Limb (tissue), 2 donors: ENCODE measurements at regions not wholly inside any gene's neighbourhood (a gene's known extent, or its start where the extent isn't known, plus 50 kb on each side); places are given as distances from the start of the nearest gene placed in this dataset.
"Not testable (repeated sequence)": the region's sequence is repeated elsewhere in the genome, so short reads cannot be mapped to it uniquely, and the experiment has no call there.

Experiments used
- DNase-seq, 2 donors: peaks; one replicate each; pipeline ENCODE4 v3.0.0-alpha.2; 2016; ENCODE audit errors: extremely low spot score in 2 of 2

- no peak for DNase-seq
These were observed 404.5 kb upstream of the TPM1 start for GRCh38 chr15:62637950-62638619.

GRCh38 chr15:62639432-62639831 lies 403.1 kb upstream of the TPM1 start:
- DNase-seq: no peak

DNA sequence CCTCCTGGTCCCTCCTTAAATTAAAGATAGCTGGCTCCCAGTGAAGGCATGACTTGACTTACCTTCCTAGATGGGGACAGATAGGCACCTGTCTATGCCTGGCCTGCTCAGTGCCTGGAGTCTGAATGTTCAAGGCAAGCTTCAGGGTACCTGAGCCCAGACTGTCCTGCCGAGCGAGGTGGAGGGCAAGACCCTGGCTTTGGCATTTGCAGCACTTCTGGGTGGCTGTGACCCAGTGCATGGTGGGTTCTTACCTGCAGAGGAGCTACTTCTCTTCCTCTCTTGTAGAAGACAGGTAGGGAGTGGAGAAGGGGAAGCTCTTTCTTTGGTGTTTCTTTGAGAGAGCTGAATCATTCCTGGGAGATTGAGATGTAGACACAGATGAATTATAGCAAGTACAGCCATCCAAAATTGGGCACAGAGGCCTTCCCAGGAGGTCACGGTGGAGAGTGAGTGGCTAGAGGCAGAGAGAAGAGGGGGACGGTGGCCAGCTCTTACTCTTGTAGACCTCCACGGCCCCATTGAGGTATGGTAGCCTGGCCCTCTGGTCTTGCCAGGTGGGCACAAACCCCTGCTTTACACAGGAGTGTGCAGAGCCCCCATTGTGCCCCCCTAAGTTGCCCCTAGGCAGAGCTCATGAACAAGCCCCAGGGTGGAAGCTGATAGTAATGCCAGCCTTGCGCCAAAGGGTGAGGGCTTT lies 402.5 kb upstream of the TPM1 start:
- DNase-seq: no peak

GRCh38 chr15:62641825-62642224 lies 400.7 kb upstream of the TPM1 start:
- DNase-seq: no peak

GRCh38 chr15:62643572-62643971 lies 399.0 kb upstream of the TPM1 start:
- no peak for DNase-seq

DNA sequence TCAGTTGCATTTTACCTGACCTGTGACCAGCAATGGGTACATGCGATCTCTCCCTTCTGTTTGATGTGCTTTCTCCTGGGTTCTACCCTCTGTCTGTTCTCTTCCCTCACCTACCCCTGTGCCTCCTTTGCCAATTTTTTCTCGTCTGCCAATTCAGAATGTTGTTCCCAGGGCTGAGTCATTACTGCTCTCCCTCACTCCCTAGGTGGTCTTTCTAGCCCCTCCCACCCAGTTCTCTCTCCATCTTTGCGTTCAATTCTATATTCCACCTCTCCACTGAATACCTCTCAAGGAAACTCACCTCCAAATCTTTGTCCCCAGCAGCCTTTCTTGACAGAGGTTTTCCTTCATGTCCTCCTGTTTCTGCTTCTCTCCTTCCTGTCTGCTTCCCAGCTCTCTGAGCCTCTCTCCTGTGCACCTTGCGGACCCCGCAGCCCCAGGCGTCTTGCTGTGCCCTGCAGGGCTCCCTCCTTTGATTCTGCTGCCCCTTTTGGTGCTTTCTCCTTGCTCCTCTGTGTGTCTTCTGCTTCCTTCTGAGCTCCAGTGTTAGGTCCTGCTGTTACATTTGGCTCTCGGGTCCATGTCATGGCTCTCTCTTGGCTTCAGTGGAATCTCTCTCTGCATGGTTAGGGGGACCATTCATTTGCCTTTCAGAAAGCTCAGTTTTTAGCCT lies 398.2 kb upstream of the TPM1 start:
- no peak for DNase-seq

DNA sequence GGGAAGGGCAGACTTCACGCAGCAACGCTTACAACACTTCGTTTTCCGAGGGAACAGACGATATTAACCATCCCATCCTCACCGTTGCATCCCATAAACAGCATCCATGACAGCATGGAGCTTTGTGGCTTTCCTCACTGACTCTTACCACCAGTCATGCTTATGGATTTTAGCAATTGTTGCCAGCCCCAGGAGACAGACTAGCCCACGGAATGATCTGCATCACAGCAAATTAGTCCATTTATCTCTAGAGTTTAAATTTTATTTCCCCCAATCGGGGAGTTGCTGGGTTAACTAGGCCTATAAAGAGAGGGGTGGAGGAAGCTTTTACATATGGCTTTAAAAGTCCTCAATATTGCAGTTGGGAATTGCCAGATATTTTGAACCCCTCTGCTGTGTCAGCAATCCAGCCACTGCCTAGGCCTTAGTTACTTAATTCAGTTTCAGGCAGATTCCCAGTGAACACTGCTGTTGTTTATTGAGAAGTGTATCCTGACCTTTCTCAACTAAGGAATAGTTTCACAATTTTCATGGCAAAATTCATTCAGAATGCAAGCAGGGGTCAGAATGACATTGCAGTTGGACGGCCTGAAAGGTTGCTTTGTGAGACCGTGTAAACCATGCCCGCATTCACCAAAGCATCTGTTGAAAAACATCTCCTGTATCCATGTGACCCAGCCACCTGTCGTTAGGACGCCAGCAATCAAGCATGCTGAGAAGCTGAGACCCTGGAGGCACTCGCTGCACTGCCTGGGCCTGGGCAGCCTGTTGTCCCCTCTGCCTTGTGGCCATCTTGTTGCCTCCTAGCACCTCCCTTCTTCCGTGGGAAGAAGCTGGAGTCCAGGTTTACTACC lies 397.4 kb upstream of the TPM1 start:
- peak; percentile 51 to 59 for DNase-seq

DNA sequence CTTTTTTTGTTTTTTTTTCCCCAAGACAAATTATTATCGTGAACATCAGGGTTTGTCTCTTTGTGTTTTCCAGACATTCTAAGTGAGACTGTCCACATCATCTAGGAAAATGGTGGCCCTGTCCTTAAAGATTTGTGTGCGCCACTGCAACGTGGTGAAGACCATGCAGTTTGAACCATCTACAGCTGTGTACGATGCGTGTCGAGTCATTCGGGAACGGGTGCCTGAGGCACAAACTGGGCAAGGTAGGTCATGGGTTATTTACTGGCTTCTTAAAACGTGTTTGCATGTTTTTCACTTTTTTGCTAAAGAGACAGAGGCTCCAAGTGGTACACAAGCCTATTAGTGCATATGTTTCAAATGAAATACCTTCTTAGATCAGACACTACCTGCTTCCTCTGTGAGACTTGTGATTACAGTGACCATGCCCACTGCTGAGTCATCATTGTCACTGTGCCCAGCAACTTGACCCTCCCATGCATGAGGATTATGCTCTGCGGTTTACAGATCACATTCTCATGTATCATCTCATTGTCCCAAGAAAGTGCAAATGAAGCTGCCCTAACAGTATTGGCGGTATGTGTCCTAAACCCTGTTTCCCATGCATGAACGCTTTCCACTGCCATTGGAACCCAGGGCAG lies 395.2 kb upstream of the TPM1 start:
- DNase-seq: no peak

GRCh38 chr15:62647843-62648505 lies 394.6 kb upstream of the TPM1 start:
- DNase-seq: no peak

DNA sequence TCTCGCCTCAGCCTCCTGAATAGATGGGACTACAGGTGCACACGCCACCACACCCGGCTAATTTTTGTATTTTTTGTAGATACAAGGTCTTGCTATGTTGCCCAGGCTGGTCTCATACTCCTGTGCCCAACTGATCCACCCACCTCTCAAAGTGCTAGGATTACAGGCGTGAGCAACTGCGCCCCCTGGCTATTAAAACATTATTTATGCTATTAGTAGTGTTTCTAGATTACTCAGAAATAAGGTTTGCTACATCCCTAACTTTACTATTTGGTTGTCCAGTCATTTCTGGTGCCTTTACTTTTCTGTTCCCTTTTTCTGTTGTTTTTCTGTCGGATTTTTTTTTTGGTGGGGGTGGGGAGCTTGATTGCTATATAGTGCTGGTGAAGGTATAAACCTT lies 393.6 kb upstream of the TPM1 start:
- no peak for DNase-seq

DNA sequence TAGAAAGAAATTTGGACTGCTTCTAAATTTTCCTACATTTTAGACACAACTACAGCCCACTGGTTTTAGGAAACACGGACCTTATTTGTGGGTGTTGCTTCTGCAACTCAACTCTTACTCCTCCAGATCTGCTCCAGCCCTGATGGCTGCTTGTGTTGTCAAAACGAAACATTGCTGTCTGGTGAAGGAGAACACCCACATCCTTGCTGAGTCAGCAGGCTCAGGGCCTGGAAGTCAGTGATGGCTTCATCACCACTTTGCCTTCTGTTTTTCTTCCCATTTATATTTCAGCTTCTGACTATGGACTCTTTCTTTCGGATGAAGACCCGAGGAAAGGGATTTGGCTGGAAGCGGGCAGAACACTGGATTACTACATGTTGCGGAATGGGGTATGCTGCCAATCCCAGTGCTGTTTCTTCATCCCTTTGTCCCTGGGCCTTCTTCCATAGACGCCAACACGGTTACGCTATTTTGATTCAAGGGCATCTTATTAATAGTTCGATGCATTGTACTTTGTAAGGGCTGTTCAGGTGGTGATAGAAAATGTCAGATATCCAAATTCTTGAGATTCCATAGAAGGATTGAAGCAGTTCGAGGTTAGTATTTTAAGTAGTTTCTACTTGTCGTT lies 392.6 kb upstream of the TPM1 start:
- DNase-seq: no peak

GRCh38 chr15:62653122-62653521 lies 389.4 kb upstream of the TPM1 start:
- DNase-seq: no peak

- no peak for DNase-seq
These were observed 386.5 kb upstream of the TPM1 start for GRCh38 chr15:62656071-62656470.

- not testable (repeated sequence) for DNase-seq
These were observed 385.0 kb upstream of the TPM1 start for GRCh38 chr15:62657501-62657900.

GRCh38 chr15:62658498-62658897 lies 384.0 kb upstream of the TPM1 start:
- DNase-seq: no peak

DNA sequence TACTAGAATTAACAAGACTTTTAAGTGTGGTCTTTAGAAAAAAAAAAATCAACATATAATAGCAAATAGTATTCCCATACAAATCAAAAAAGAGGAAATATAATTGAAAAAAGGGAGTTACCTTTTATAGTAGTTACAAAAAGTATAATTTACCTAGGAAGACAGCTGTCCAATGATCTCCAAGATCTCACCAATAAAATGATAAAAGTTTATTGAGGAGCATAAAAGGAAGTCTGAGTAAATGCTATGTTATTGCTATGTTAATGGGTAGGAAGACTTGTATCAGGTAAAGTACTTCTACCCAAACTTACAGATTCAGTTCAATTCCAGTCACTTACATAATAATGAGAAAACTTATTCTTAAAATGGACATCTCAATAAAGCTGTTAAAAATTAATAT lies 379.0 kb upstream of the TPM1 start:
- DNase-seq: no peak

DNA sequence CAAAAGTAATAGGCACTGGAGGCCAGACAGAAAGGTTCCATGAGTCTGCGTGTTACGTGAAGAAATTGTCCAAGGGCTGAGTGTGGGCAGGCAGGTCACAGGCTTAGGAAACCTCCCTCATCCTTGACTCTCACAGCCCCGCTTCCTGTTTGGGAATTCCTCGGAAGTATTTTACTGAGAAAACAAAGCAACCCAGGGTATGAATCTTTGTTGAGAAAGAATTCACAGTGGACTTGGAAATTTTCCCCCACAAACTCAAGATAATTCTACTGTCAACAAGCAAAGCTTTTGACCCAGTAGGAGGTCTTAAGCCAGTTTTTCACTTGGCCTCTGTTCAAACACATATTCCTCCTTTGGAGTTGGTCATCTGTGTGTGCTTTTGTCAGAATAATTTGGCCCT lies 377.1 kb upstream of the TPM1 start:
- no peak for DNase-seq

- no peak for DNase-seq
These were observed 376.5 kb upstream of the TPM1 start for GRCh38 chr15:62666046-62666445.

DNA sequence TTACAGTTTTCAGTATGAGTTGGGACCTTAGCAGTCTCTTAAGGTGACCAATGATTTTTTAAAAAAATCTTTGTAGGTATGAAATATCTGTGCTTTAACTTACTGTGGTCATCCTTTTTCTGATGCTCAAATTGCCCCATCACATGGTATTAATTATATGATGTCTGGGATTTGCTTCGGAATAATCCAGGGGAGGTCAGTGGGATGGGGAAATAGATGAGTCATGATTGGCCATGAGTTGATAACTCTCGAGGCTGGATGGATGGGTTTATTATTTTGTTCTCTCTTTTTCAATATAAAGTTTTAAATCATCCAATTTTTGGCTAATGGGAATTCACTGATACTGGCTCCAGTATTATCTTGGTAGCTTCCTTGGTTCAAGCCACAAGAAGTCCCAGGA lies 370.3 kb upstream of the TPM1 start:
- DNase-seq: no peak

DNA sequence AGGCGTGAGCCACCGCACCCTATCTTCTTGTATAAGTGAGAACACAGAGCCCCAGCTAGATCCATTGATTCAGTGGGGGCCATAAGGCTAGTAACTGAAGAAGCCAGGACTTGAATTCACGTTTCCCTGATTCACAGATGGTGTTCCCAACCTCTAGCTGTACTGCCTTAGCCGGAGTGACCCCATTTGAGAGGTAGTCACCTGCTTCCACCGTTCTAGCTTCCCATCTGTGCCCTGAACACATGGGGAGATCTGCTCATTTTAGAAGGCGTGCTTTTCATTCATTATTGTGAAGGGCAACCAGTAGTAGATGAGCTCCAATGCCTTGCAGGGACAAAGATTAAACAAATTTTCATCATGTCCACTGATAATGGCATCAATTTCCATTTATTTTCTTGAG lies 365.7 kb upstream of the TPM1 start:
- DNase-seq: no peak
